Caco-2 (cell line): ENCODE measurements at regions not wholly inside any gene's neighbourhood (a gene's known extent, or its start where the extent isn't known, plus 50 kb on each side); places are given as distances from the start of the nearest gene placed in this dataset.

Experiments used
- BruUV-seq: library from RNA; stranded (reverse); fragments of 400-500 nt; replicated peaks from 2 replicates; lab custom pipeline; 2021; lab: Mats Ljungman, UMichigan
- CTCF ChIA-PET: fragments of 300-600 bp; sonication (Branson Sonifier 250); formaldehyde crosslinking; loops from one replicate; lab custom pipeline; 2022; ENCODE audit warnings: antibody characterized with exemption; lab: Charles Lee
- POLR2A ChIA-PET: fragments of 300-600 bp; sonication (Branson Sonifier 250); formaldehyde crosslinking; loops from one replicate; lab custom pipeline; 2022; ENCODE audit warnings: antibody characterized with exemption; lab: Charles Lee
- DNase-seq, 2 experiments: peaks; one replicate each; pipeline versions ENCODE4 v3.0.0 to v3.0.0-alpha.2; 2020 to 2022
- H3K27me3 ChIP-seq: replicated peaks from 2 replicates; pipeline ENCODE4 v1.6.0; 2011; ENCODE audit warnings: low read length; ENCODE audit not compliant: control insufficient read depth, insufficient read depth
- H3K36me3 ChIP-seq: 2 replicates; pipeline ENCODE4 v1.5.1; 2011; ENCODE audit warnings: low read length; ENCODE audit not compliant: control insufficient read depth, insufficient read depth
- H3K4me1 ChIP-seq: fragments of 250-450 bp; sonication (Bioruptor Pico); 2 replicates; pipeline ENCODE4 v1.5.1; 2020; ENCODE audit warnings: mild to moderate bottlenecking
- H3K4me3 ChIP-seq: 2 replicates; pipeline ENCODE4 v1.5.1; 2011; ENCODE audit warnings: low read depth, mild to moderate bottlenecking, control low read depth, low read length
- H3K9me3 ChIP-seq: fragments of 250-450 bp; sonication (Bioruptor Pico); 2 replicates; pipeline ENCODE4 v1.5.1; 2020; ENCODE audit warnings: mild to moderate bottlenecking, moderate library complexity
- H3K27ac Mint-ChIP-seq: one replicate; pipeline ENCODE4 v1.8.0; 2022; ENCODE audit warnings: mixed read lengths; ENCODE audit not compliant: unreplicated experiment
- H3K27me3 Mint-ChIP-seq: one replicate; pipeline ENCODE4 v1.8.0; 2022; ENCODE audit warnings: mixed read lengths; ENCODE audit not compliant: insufficient read depth, unreplicated experiment
- H3K36me3 Mint-ChIP-seq: one replicate; pipeline ENCODE4 v1.8.0; 2022; ENCODE audit warnings: mild to moderate bottlenecking, mixed read lengths; ENCODE audit not compliant: insufficient read depth, unreplicated experiment
- H3K4me1 Mint-ChIP-seq: one replicate; pipeline ENCODE4 v1.8.0; 2022; ENCODE audit warnings: low read depth, mixed read lengths; ENCODE audit not compliant: unreplicated experiment
- H3K4me3 Mint-ChIP-seq: one replicate; pipeline ENCODE4 v1.8.0; 2022; ENCODE audit warnings: mild to moderate bottlenecking, moderate library complexity, mixed read lengths; ENCODE audit not compliant: unreplicated experiment
- H3K9me3 Mint-ChIP-seq: one replicate; pipeline ENCODE4 v1.8.0; 2022; ENCODE audit warnings: mixed read lengths; ENCODE audit not compliant: unreplicated experiment
- intact Hi-C: fragments of 100-400 bp; cut with micrococcal nuclease; formaldehyde crosslinking; loops from one replicate; pipeline ENCODE4 v1.10.0; 2022; ENCODE audit not compliant: unreplicated experiment
- TF ChIP-seq, protein P1 (sequence below), 2 experiments: fragments of 200-600 bp in 1 of 2; IDR thresholded peaks; 1 replicate in 1 of 2; 2 replicates in 1 of 2; pipeline versions ENCODE4 v1.5.1 to v1.8.0; 2011 to 2022; ENCODE audit warnings: antibody characterized with exemption in 1 of 2, control low read depth in 1 of 2, inconsistent platforms in 1 of 2, low read depth in 1 of 2, low read length in 1 of 2, mild to moderate bottlenecking in 1 of 2, moderate library complexity in 1 of 2; ENCODE audit not compliant: insufficient read depth in 1 of 2, severe bottlenecking in 1 of 2, unreplicated experiment in 1 of 2

DNA sequence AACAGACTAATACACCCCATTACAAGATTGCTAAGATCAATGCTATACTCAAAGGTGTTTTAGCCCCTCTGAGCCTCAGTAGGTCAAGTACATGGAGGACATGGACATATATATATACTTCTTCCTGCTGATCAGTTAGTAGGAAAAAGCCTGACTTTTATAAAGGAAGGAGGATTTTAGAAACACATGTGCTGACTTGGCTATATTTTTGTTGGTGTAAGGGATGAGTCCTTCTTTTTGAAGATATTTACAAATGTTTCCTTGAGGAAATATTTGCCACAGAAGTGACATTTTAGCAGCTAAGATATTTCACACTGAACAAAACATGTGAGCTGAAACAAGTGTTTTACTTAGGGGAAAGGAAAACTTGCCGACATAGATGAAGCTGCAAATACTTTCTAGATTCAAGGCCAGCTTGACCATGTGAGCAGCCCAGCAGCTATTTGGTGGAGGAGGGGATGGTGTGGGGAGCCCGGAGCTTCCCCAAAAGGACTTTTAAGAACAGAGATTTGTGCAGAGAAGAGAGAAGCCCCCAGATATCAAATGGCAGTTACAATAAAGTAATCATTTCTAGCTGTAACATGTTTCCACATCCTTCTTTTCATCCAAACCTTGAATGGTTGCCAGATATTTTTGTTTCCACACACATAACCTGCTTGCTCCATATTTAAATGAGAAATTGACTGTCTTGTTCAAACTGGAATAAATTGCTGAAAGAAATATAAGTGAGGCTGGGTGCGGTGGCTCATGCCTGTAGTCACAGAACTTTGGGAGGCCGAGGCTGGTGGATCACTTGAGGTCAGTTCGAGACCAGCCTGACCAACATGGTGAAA, 111.7 kb upstream of the NR2F2 start:
- Histone ChIP-seq H3K36me3 (no peaks in the 10 kb centered on the region; the same call in 1 of the 2 replicates), H3K27me3 (no peaks in the 10 kb centered on the region), H3K9me3 (no peaks in the 10 kb centered on the region), H3K4me3 (no peak overlapping the region), H3K4me1 (peaks cover 9% of the 10 kb centered on the region)
- Mint-ChIP-seq H3K9me3 (no peaks in the 10 kb centered on the region), H3K4me1 (peaks cover 25% of the 10 kb centered on the region), H3K27ac (peak overlapping the region; percentile 49), H3K27me3 (no peaks in the 10 kb centered on the region), H3K36me3 (no peaks in the 10 kb centered on the region), H3K4me3 (no peak overlapping the region)
- ChIA-PET POLR2A (no interaction called here), CTCF (no interaction called here)
- intact Hi-C loops: no loop called here
- DNase-seq: no peak
- BruUV-seq: no TSS peak
- TF ChIP-seq, protein P1, sequence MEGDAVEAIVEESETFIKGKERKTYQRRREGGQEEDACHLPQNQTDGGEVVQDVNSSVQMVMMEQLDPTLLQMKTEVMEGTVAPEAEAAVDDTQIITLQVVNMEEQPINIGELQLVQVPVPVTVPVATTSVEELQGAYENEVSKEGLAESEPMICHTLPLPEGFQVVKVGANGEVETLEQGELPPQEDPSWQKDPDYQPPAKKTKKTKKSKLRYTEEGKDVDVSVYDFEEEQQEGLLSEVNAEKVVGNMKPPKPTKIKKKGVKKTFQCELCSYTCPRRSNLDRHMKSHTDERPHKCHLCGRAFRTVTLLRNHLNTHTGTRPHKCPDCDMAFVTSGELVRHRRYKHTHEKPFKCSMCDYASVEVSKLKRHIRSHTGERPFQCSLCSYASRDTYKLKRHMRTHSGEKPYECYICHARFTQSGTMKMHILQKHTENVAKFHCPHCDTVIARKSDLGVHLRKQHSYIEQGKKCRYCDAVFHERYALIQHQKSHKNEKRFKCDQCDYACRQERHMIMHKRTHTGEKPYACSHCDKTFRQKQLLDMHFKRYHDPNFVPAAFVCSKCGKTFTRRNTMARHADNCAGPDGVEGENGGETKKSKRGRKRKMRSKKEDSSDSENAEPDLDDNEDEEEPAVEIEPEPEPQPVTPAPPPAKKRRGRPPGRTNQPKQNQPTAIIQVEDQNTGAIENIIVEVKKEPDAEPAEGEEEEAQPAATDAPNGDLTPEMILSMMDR (IDR thresholded peaks at IDR 0.05; ENCODE audit: insufficient read depth in 1 of 2, low read depth in 1 of 2, low read length in 1 of 2, severe bottlenecking in 1 of 2, unreplicated experiment in 1 of 2): no peak

DNA sequence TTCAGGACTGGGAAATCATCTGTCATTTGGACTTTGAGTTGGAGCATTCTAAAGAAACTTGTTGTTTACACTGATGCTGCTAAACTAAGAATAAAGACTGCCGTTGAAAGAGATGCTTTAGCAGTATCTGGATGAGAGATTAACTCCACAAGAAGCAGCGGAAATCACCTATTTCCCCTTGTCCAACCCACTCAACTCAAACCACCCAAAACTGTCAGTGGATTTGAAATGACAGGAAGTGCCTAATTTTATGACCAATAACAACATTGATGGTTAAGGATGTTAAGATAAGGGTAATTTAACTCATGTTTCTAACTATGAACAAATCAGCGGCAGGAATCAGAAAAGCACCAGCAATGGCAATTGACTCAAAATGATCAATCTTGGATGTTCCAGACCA, 110.8 kb upstream of the NR2F2 start:
- intact Hi-C loops: no loop called here
- Mint-ChIP-seq H3K27me3 (no peaks in the 10 kb centered on the region), H3K4me3 (no peak overlapping the region), H3K4me1 (peaks cover 27% of the 10 kb centered on the region), H3K27ac (no peak overlapping the region), H3K9me3 (no peaks in the 10 kb centered on the region), H3K36me3 (no peaks in the 10 kb centered on the region)
- ChIA-PET CTCF (no interaction called here), POLR2A (no interaction called here)
- TF ChIP-seq, protein P1 (IDR thresholded peaks at IDR 0.05; ENCODE audit: insufficient read depth in 1 of 2, low read depth in 1 of 2, low read length in 1 of 2, severe bottlenecking in 1 of 2, unreplicated experiment in 1 of 2): no peak
- H3K9me3 ChIP-seq: no peaks in the 10 kb centered on the region
- no peaks in the 10 kb centered on the region; the same call in 1 of the 2 replicates for H3K36me3 ChIP-seq
- BruUV-seq: no TSS peak
- no peaks in the 10 kb centered on the region for H3K27me3 ChIP-seq
- peaks cover 17% of the 10 kb centered on the region for H3K4me1 ChIP-seq
- no peak overlapping the region for H3K4me3 ChIP-seq
- no peak for DNase-seq

DNA sequence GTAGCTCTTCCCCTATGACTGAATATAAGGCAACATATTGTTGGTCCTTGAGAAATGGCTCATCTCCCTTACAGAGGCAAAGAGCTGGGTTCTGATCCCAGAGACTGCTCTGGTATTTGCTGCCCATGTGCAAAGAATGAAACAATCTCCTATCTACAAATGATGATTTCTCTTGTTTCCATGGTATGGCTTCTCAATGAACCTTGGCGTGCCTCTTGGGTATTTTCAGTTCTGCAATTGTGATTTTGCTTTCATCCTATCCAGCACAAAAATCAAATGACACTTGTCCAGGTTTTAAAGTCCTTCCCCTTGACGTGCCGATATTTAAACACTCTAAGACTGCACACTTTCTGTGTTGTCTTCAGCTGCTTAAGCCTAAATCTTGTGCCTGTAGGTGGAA, 109.8 kb upstream of the NR2F2 start:
- POLR2A ChIA-PET: no interaction called here
- Mint-ChIP-seq H3K4me3 (no peak overlapping the region), H3K27me3 (no peaks in the 10 kb centered on the region), H3K9me3 (no peaks in the 10 kb centered on the region), H3K36me3 (peaks cover 2% of the 10 kb centered on the region), H3K4me1 (peaks cover 34% of the 10 kb centered on the region), H3K27ac (no peak overlapping the region)
- Histone ChIP-seq H3K9me3 (no peaks in the 10 kb centered on the region), H3K36me3 (no peaks in the 10 kb centered on the region; the same call in 1 of the 2 replicates), H3K4me3 (no peak overlapping the region), H3K27me3 (no peaks in the 10 kb centered on the region), H3K4me1 (peaks cover 18% of the 10 kb centered on the region)
- no TSS peak for BruUV-seq
- DNase-seq: no peak
- CTCF ChIA-PET: no interaction called here
- TF ChIP-seq, protein P1 (IDR thresholded peaks at IDR 0.05; ENCODE audit: insufficient read depth in 1 of 2, low read depth in 1 of 2, low read length in 1 of 2, severe bottlenecking in 1 of 2, unreplicated experiment in 1 of 2): no peak
- intact Hi-C loops: no loop called here
